ENCODE measurements at regions not wholly inside any gene's neighbourhood (a gene's known extent, or its start where the extent isn't known, plus 50 kb on each side); places are given as distances from the start of the nearest gene placed in this dataset.
"Not testable (repeated sequence)": the region's sequence is repeated elsewhere in the genome, so short reads cannot be mapped to it uniquely, and the experiment has no call there.

DNA sequence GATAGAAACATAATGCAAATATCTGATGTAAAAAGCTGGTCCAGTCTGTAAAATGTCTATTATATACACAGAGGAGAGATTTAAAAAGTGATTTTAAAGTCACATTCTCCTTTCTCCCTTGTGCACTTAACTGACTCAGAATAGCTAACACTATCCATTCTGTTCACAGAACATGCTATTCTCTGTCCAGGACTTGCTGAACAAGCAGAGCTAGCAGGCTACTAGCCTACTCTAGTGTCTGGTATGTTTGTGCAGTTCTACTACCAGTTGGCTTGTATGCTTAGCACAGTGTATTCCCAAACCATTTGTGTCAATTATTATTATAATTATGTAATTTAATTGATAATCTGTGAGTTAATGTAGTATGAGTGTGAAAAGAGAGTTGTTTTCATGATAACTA is 161.7 kb upstream of the NUDT12 start:
- no peak for DNase-seq (ENCODE audit: low spot score)

DNA sequence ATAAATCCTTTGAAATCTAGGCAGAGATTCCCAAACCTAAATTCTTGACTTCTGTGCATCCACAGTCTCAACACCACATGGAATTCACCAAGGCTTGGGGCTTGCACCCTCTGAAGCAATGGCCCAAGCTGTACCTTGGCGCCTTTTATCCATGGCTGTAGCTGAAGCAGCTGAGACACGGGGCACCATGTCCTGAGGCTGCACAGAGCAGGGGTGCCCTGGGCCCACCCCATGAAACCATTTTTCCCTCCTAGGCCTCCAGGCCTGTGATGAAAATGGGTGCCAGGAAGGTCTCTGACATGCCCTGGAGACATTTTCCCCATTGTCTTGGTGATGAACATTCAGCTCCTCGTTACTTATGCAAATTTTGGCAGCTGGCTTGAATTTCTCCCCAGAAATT is 158.6 kb upstream of the NUDT12 start:
- no peak for DNase-seq (ENCODE audit: low spot score)

DNA sequence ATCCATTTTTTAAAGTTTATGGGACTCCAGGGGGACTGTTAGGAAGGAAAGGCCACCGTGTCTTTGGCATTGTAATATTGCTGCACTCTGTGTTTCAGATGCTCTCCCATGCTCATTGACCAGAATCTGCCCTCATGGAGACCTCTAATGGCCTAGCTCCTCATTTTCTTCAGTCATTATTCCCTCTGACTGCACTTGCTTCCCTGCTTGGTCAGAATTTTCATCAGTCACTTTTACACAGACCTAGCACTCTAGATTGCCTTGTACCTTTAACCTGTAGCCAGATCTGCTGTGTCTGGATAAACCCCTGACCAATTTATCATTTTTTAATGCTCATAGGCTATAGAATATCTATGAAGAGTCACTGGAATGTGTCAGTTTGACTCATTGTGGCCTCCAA is 155.5 kb upstream of the NUDT12 start:
- no peak for DNase-seq (ENCODE audit: low spot score)

DNA sequence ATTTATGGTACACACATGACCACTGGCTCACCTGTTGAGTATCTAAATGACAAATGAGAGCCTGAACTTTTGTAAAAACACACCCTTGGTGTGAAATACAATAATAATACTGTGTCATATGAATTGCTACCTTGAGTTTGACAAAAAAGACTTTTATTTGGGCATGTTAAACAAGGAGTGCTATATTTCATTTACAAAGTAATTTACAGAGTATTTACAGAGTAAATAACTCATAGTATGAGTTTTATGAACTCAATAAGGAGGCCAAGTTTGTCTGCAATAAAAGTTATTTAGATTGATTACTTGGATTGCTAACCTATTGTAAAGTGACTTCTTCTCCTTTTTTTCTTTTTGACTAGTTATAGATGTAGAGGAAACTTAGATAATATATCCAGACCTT is 146.0 kb upstream of the NUDT12 start:
- no peak for DNase-seq (ENCODE audit: low spot score)

DNA sequence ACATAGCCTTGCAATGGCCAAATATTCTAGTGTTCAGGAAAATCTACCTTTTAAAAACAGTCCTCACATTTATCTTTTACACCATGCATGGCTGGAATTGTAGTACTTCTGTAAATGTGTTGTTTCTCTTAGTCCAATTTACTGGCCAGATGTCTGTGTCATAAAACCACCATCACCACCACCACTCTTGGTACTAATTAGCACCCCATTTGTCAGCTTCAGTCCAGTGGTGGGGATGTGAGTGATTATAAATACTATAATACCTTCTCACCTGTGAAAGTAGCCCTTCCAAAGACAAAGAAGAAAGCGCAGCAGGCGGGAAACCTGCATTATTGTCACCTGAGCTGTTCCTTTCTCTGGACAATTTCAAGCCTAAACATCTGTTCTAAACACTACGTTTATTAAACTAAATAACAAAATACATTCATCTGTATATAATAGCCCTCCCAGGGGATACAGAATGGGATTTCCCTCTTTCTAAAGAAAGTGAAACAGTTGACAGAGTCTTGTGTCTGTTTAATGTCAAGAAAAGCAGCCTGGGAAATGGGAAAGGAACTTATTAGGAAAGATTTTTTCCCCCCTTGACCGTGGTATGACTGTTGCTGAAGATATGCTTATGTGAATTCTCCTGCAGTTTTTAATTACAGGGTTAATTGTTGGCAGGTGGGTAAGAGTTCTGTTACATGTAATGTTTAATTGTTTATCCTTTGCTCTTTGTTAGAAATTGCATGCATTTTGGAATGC is 144.5 kb upstream of the NUDT12 start:
- no peak for DNase-seq (ENCODE audit: low spot score)

DNA sequence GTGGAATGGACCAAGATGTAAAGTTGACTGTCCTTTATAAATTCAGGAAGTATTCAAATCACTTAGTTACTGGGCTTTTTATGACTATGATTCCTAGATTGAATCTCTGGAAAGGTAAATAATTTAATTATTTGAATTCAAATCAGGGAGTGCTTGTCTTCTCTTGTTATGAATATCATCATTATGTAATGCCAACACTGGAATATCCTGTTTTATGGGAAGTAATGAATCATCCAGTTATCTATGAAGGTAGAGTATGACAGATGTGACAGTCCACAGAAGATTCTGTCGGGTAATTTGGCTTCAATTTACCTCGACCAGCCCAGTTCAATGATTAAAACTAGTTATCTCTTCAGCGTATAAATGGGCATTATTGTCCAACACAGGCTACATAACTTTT is 141.0 kb upstream of the NUDT12 start:
- DNase-seq (ENCODE audit: low spot score) = no peak

DNA sequence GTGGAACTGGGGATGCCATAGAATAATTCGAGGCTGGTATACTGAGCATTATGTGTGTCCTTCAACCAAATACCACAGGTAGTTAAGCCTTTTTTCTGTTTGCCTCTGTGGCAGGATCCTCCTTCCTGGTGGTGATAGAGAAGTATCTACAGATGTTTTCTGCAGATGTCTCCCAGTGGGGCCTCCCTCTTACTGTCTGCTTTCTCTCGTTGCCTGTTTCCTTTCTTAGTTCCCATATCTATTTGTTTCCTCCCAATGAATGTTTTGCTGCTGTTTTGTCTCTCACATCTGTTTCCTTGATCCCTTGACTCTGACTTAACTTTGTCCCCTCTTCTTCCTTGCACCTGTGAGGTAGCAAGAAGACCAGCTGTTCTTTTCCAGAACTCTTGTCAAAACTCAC is 130.9 kb upstream of the NUDT12 start:
- DNase-seq (ENCODE audit: low spot score) = no peak

DNA sequence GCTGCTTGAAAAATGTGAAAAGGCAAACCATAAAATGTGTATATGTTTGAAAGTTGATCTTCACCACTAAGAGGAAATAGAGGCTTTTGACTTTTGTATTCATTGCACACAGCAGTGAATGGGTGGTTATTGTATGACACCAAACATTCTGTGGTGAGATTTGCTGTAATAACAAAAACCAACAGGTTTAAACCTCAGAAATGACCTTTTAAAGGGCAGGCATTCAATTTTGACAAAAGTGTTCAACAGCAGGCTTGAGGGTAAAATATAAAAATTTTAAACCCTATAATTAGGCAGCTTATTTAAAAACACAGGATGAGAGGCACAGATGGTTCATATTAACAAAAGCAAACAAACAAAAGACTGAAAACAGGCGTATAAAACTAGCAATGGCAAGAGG is 128.1 kb upstream of the NUDT12 start:
- no peak for DNase-seq (ENCODE audit: low spot score)

DNA sequence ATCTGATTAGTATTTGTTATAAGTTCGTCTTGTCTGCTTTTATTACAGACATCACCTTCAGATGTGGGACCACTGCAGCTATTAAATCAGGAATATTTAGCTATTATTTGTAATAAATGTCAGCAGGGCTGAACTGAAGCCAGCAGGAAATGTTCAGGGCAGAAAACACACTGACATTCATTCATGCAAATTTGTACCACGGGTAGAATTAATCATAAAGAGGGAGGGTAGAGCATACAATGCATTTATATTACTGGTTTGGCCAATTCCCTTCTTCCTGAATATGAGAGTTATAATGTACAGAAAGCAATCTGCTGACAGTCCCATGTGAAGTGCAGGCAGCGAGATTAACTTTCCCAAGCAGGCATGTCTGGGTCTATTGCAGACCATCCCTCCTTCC is 117.3 kb upstream of the NUDT12 start:
- no peak for DNase-seq (ENCODE audit: low spot score)

DNA sequence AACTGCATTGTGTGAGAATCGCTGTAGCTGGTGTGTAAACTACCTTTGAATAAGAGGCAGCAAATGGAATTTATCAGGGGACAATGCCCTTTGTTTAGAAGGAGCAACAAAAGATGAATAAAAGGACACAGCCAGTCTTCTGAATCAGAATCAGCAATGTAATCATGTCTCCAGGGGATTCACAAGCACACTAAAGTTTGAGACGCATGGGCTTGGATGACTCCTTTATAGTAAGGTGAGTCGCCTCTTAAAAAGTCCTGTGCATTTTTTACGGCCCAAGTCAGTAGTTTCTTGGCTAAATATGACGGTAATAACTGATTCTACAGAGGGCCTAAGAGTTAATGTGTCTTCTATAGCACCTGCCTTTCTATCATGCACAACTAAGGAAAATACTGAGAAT is 113.6 kb upstream of the NUDT12 start:
- not testable (repeated sequence) for DNase-seq (ENCODE audit: low spot score)

DNA sequence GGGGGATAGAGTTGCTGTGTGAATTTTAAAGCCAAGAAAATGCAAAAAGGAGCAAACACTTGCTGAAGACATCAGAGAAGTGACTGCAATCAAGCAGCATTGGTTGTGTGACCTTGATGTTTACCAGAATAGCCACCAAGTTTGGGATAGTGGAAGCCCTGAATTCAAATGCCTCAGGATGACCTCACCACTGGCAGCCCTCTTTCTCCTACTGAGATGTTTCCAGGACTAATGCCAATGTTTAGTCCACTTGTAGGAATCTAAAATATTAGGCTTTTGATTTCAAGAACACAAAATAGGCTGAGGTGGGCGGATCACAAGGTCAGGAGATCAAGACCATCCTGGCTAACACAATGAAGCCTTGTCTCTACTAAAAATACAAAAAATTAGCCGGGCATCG is 112.2 kb upstream of the NUDT12 start:
- DNase-seq (ENCODE audit: low spot score) = peak; percentile 22

DNA sequence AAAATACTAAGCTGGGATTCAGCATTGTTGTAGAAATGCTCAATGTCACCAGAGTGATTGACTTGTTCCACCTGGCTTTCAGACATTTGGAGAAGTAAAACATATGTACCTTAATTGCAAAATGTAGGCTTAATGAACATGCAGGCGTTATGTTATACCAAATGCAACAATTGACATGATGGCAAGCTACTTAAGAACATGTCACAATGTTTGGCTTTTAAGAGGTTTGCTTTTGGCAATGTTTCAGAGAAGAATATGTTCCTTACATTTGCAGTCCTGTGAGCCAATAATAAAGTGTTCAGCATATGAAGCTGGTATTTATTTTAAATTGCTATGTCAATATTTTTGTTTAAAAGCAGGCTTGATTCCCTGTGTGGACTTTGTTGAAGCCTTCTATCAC is 111.7 kb upstream of the NUDT12 start:
- no peak for DNase-seq (ENCODE audit: low spot score)

DNA sequence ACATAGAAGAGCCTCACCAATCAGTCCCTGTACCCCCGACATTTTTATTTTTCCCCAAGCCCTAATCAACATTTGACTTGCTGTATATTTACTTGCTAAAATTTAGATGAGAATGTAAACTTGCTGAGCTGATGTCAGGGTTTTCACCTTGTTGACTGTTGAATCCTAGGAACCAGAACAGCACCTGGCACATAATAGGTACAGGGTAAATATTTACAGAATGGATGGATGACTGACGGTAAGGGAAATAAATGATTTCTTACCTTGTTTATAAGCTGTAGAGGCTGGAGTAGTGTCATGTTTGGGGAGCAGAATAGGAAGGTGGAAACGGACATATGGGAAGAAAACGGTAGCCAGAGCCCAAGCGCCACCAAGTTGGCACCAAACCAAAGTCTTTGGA is 107.0 kb upstream of the NUDT12 start:
- no peak for DNase-seq (ENCODE audit: low spot score)

DNA sequence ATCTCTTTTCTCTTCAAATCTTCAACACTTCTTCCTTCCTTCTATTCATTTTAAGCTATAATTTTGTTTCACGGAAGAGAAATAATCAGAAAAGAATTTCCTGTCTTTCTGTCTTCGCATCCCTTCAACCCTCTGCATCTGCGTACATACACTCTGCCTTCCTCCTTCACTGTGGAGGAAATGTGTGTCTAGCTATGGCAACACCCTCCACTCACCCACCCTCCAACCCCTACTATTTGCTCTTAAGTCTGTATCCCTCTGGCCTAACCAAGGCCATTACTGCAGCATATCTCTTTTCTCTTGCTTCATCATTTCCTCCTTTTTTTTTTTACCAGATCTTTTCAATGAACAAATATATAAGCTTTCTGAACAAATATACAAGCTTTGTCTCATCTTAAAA is 105.7 kb upstream of the NUDT12 start:
- no peak for DNase-seq (ENCODE audit: low spot score)

DNA sequence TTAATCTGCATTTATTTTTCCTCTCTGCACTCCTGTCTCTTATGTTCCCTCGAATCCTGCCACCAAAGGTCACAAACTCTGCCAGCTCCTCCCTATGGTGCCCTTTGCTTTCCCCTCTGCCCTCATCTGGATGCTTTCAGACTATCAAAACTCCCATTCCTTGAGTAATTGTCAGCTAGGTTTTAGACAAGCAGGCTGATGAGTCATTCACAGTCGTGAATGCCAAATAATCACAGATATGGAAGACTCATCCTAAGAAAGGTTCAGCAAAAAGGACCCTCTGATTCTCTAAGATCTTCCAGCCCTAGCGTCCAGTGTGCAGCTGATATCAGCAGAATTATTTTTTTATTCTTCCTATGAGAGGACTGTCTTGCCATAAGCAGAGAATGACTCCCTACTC is 104.5 kb upstream of the NUDT12 start:
- no peak for DNase-seq (ENCODE audit: low spot score)

DNA sequence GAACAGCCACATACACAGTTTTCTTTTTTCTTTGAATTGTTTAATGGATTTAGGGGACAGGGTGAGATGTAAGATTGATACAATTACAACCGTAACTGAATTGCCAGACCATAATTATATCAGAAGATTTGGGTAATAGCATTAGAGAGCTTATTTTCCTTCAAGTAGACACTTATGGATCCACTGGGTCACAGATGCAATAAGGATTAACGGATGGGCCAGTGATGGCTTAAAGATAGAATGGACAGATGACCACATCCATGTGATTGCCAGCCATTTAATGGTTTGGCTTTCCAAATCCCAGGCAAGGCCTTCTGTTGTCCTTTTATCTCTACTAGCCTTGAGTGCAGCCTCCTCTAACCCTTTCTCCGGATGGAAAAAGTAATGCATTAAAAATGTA is 94.7 kb upstream of the NUDT12 start:
- DNase-seq (ENCODE audit: low spot score) = no peak

DNA sequence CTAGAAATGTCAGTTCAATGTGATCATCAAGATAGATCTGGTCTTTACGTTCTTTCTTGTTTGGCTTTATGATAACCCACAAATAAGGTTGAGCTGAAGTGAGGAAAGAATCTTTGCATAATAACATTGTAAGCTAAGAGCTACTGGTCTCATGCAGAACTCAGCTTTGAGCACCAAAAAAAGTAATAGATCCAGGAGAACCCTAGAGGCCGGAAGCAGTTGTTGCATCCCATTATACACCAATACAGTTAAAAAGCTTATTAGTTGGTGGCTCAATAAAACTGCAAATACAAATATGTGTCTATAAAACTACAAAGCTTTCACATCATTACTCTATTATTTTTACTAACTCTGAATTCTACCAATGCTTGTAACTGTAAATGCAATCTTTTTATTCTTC is 85.5 kb upstream of the NUDT12 start:
- DNase-seq (ENCODE audit: low spot score) = no peak

DNA sequence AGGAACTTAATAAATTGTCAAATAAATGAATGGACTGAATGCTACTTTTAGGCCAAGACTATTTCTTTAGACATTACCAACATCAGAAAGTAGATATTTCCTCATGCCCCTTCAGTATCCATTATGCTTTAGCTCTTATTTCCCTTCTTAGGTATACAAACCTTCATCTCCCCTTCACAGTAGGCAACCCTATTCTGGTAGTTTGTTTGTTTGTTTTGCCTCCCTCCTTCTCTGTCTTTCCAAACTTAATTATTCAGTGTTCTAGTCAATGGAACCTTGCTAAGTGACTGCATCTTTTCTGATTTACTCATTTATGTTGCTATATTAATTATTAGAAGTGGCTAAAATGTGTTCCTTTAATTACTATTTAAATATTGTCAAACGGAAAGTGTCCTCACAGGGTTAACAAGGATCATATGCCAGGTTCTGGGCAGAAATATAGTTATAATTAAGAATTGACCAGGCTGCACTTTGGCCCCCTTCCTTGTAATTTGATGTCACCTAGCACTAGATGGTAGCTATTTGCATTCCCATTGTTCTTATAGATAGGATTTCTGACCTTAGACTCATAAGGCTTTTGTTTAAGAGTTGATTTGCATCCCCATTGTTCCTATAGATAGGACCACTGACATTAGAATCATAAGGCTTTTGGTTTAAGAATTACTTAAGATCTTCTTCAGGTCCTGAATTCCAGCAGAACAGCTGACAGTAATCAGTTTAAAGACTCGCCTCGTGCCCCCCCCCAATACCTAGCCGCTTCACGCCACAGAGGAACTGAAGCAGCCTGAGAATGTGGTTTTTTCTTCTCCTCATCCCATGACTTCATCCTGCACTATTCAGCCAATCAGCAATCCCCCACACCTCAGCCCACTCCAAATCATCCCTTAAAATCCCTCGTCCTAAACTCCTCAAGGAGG is 84.4 kb upstream of the NUDT12 start:
- no peak for DNase-seq (ENCODE audit: low spot score)

DNA sequence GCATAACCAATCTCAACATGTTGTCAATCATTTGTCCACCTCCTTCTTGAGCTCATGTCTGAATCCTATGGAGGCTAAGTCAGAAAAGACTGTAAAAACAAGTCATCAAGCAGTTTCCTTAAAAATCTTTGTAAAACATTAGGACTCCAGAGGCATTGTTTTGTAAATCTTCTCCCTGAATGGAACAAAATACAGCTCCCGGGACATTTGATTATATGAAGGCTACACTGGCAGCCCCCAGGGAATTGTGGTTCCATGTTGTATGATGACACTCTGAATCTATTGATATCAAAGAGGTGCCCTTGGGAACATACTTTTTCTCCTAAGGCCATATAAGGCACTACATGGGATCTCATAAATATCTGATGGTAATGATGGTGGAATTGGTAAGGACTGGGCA is 83.2 kb upstream of the NUDT12 start:
- no peak for DNase-seq (ENCODE audit: low spot score)

DNA sequence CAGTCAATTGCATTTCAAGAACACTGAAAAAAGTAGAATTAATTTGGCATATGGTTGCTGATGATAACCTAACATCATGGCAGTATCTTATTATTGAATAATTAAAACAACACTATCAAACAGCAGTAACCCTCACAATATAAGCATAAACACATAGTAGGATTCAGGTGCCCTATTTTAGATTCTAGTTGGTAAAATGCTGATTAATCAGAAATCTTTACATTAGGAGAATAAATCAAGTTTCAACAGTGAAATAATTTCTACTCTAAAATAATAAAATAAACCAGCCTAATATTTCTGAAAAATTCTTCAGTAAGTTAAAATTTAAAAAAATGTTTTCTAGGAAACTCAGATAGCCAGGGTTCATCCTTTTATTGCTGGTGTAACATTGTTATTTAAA is 76.4 kb upstream of the NUDT12 start:
- no peak for DNase-seq (ENCODE audit: low spot score)

DNA sequence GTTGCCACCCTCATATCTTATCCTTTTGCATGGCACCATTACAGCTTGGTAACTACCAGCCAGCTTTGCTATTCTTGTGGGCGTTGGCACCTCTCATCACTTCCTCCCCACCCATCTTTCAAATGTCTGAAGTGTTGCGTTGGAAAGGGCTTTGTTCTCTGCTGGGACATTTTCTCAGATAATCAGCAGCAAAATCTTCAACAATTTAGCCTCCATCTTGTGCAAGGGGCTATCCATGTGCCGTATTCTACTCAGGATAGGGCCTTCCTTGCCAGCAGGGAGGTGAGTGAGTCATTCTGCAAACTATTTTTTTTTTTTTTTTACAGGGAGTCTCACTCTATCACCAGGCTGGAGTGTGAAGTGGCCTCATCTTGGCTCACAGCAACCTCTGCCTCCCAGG is 62.1 kb upstream of the NUDT12 start:
- no peak for DNase-seq (ENCODE audit: low spot score)

DNA sequence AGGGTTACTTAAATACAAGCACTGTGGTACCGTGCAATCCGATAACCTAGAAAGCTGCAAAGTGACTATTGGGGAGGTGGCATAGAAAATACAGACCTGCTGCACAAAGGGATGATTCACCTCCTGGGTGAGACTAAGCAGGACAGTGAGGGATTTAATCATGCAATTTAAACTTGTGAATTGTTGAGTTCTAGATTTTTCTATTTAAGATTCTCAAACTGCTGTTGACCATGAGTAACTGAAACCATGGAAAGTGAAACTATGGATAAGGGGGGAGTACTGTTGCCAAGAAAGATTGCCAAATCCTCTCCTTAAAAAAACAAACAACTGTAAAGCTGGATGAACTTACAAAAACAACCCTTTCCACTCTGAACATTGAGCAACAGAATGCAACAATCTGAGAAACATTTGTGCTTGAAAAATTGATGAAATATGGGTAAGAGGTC is 61.5 kb upstream of the NUDT12 start:
- no peak for DNase-seq (ENCODE audit: low spot score)

DNA sequence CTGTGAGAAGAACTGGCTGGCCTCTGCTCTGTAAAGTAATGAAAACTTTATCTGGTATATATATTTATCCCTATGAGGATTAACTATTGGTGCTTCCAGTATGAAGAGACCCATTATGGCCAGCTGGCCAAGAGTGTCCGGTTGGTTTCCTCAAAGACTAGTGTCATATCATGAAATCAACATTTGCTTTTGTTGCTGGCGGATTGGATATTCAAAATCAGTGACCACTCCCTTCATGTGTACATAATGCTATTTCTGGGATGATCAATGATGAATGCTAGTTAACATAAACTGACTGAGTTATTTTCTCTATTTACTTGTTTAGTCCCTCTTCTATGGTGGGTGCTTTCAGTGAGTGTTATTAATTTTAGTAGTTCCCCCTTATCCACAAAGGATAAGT is 60.8 kb upstream of the NUDT12 start:
- DNase-seq (ENCODE audit: low spot score) = no peak

DNA sequence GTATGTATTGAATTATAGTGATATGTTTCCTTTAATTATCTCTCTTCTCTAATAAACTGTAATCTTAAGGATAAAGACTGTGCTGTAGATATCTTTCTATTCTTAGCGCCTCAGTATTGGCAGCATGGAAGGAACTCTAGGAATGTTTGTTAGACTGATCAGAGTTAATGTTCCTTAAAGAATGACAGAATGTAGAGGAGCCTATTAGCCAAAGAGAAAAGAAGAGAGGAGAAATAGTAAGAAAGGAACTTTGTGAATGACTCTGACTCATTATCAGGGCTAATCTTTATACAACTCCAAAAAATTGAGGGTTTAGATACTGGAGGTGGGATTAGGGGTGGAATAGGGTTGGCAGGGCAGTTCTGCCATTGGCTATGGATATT is 59.0 kb upstream of the NUDT12 start:
- no peak for DNase-seq (ENCODE audit: low spot score)

All from pons (tissue), 1 donor.